Breast epithelium (tissue), 3 donors: ENCODE measurements at regions not wholly inside any gene's neighbourhood (a gene's known extent, or its start where the extent isn't known, plus 50 kb on each side); places are given as distances from the start of the nearest gene placed in this dataset.

Source experiments
- POLR2A ChIP-seq: fragments of 450-650 bp; IDR thresholded peaks from one replicate; pipeline ENCODE4 v1.6.1; 2016; ENCODE audit warnings: antibody characterized with exemption, mild to moderate bottlenecking, moderate library complexity
- TF ChIP-seq, protein P1 (sequence below), 3 donors: fragments of 450-650 bp; IDR thresholded peaks; one replicate each; pipeline ENCODE4 v1.5.1; 2016 to 2017; ENCODE audit warnings: antibody characterized with exemption in 3 of 3, mild to moderate bottlenecking in 3 of 3, moderate library complexity in 3 of 3

DNA sequence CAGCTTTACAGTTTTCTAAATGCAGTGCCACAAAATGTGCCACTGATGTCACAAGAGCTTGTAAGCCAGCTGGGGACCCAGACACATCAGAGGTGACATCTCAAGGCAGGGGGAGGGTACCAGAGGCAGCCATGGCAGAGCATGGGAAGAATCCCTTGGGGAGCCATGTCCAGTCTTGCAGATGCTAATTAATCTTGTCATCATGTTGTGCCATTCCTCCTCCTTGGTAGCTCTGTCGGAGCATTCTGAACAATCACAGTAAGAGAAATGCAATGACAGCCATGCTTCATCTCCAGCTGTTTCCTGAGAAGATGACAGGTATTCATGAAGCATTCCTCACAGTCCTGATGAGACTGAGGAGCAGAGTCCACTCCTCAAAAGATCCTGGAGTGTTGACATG lies 287.9 kb downstream of the RPAP3 start:
- TF ChIP-seq, protein P1, sequence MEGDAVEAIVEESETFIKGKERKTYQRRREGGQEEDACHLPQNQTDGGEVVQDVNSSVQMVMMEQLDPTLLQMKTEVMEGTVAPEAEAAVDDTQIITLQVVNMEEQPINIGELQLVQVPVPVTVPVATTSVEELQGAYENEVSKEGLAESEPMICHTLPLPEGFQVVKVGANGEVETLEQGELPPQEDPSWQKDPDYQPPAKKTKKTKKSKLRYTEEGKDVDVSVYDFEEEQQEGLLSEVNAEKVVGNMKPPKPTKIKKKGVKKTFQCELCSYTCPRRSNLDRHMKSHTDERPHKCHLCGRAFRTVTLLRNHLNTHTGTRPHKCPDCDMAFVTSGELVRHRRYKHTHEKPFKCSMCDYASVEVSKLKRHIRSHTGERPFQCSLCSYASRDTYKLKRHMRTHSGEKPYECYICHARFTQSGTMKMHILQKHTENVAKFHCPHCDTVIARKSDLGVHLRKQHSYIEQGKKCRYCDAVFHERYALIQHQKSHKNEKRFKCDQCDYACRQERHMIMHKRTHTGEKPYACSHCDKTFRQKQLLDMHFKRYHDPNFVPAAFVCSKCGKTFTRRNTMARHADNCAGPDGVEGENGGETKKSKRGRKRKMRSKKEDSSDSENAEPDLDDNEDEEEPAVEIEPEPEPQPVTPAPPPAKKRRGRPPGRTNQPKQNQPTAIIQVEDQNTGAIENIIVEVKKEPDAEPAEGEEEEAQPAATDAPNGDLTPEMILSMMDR (IDR thresholded peaks at IDR 0.05) = no peak
- no peak for TF ChIP-seq POLR2A
